ENCODE measurements at regions not wholly inside any gene's neighbourhood (a gene's known extent, or its start where the extent isn't known, plus 50 kb on each side); places are given as distances from the start of the nearest gene placed in this dataset.
"Not testable (repeated sequence)": the region's sequence is repeated elsewhere in the genome, so short reads cannot be mapped to it uniquely, and the experiment has no call there.

DNA sequence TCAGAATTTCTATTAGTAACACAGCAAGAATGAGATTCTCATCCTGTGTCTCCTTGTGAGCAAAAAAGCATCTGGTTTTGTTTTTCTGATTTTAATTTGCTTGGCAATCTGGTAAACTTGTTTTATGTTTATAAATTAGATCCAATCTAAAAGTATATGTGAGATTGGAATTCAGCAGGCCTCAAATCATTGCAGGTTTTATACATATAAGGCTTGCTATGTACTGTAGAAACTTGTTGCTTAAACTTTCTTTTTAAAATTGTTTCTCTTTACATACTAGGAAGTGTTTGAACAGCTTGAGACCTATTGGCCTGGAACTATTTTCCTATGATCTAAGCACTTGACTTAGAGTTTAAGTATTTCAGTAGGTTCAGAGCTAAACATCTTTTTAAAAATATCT, 1037.8 kb downstream of the NR2F1-AS1 start:
- no peak for DNase-seq

GRCh38 chr5:92542017-92542416, 1039.0 kb downstream of the NR2F1-AS1 start:
- not testable (repeated sequence) for DNase-seq

GRCh38 chr5:92527311-92528078, 1053.5 kb downstream of the NR2F1-AS1 start:
- DNase-seq, result no peak

DNA sequence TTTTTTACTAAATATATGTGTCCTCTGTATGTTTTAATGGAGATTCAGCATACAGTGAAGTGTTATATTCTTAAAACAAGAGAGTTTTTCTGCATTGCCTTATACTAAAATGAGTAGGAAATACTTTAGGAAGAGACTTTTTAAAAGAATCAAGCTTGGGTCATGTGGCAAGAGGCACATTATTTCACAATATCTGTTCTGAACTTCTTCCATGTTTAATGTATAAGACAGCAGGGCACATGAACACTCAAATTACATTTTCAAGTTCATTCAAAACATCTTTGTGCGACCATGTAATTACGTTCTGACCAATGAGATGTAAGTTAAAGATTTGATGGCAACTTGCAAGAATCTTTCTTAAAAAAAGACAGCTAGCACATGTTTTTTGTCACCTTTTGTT, 1055.9 kb downstream of the NR2F1-AS1 start:
- no peak for DNase-seq

DNA sequence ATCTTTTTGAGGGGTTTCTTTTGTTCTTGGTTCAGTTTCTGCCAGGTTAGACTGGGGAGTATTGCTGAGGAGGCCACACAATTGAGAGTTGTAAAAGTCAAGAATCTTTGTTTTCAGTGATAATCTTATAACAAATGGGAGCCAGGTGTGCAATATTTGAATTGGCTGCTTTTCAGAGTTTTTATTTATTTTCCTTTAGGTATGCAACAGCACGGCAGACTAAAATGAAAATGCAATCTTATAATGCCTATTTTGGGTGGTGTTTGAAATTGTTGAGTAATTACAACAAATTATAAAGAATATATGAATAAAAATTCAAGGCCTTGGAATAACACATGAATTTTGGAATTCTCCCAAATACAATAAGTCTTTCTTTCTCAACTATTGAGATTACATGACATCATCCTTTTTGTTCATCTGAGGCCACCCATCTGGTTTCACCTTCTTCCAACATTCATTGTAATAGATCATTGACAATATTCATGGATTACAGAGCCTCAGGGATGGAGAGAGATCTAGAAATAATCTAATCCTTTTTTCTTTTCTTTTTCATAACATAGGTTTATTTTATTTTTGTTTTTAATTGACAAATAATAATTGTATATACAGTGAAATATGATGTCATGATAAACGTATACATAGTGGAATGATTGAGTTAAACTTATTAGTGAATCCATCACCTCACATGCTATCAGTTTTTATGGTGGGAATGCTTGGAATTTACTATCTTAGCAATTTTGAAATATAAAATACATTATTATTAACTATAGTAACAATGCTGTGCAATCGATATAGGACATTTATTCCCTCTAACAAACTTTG, 1061.0 kb downstream of the NR2F1-AS1 start:
- DNase-seq, result no peak

DNA sequence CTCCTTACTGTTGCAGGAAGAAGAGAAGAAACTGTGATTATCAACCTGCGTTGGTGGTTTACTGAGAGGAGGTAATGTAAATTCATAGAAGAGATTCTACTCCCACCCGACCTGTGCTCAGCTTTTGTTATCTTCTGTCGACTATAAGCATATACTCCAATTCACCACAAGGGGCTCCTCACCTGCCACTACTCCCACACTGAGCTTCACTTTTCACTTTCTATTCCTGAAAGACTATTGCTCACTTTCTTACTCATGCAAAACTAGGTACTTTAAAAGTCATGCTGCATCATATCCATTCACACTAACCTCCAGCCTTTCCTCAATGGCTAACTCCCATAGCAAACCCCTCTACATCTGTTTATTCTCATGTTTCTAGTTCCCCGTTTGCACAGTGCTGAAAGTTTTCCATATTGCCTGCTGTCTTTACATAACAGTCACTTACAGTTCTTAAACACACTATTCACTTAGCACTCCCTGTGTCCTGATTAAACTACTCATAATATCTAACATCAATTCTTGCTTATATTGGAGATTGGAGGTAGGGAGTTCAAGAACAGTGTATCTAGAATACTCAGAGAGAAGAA, 1062.6 kb downstream of the NR2F1-AS1 start:
- DNase-seq, result no peak

- no peak for DNase-seq
Measured at GRCh38 chr5:92514896-92515295, 1066.1 kb downstream of the NR2F1-AS1 start.

GRCh38 chr5:92513067-92513466, 1068.0 kb downstream of the NR2F1-AS1 start:
- no peak for DNase-seq

DNA sequence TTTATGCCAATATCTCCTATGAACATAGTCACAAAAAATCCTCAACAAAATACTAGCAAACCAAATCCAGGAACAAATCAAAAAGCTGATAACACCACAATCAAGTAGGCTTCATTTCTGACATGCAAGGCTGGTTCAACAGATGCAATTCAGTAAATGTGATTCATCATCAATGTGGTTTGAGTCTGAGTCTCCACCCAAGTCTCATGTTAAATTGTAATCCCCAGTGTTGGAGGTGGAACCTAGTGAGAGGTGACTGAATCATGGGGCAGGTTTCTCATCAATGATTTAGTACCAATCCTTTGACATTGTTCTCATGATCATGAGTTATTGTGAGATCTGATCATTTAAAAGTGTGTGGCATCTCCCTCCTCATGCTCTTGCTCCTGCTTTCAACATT, 1072.7 kb downstream of the NR2F1-AS1 start:
- DNase-seq, result no peak

- no peak for DNase-seq
Measured at GRCh38 chr5:92505925-92506324, 1075.1 kb downstream of the NR2F1-AS1 start.

- no peak for DNase-seq
Measured at GRCh38 chr5:92505145-92505544, 1075.9 kb downstream of the NR2F1-AS1 start.

GRCh38 chr5:92504346-92504745, 1076.7 kb downstream of the NR2F1-AS1 start:
- no peak for DNase-seq

- DNase-seq, result no peak
Measured at GRCh38 chr5:92500752-92501151, 1080.3 kb downstream of the NR2F1-AS1 start.

DNA sequence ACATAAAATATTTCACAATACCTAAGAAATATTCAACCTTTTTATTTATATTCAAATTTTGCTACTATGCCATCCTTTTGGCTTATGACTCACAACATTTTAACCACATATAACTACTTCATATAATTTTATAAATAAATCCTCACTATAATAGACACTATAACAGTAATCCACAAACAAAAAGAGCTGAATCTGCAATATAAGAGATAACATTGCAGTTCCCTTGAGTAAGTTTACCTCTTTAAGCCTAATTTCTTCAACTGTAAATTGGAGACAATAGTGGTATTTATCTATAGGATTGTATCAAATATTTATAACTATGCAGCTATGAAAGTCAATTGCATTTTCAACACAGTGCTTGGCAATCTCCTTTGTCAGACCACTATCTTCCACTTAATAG, 1084.5 kb downstream of the NR2F1-AS1 start:
- no peak for DNase-seq

GRCh38 chr5:92494508-92494907, 1086.5 kb downstream of the NR2F1-AS1 start:
- DNase-seq, result no peak

GRCh38 chr5:92492908-92493307, 1088.1 kb downstream of the NR2F1-AS1 start:
- DNase-seq, result no peak

GRCh38 chr5:92484484-92484883, 1096.5 kb downstream of the NR2F1-AS1 start:
- DNase-seq, result no peak

GRCh38 chr5:92472981-92473566, 1090.0 kb upstream of the ARRDC3 start:
- DNase-seq, result no peak

GRCh38 chr5:92471861-92472260, 1088.7 kb upstream of the ARRDC3 start:
- DNase-seq, result no peak

DNA sequence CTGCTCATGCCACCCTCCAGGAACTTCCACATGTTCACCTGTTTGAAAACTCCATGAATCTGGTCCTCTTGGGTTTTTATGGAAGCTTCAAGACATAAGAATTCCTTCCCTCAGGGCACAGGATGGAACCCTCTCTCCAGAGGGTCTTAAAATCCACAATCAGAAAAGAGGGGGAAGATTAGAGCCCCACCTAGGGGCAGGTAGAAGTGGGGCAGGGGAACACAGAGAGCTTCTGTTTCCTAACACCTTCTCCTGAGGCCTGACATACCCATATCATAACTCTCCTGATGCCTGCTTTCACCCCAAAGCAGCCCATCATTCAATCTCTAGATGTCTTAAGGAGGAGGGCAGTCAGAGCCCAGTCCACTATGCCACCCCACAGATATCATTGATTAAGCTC, 1087.7 kb upstream of the ARRDC3 start:
- DNase-seq, result no peak

- no peak for DNase-seq
Measured at GRCh38 chr5:92468295-92468694, 1085.2 kb upstream of the ARRDC3 start.

DNA sequence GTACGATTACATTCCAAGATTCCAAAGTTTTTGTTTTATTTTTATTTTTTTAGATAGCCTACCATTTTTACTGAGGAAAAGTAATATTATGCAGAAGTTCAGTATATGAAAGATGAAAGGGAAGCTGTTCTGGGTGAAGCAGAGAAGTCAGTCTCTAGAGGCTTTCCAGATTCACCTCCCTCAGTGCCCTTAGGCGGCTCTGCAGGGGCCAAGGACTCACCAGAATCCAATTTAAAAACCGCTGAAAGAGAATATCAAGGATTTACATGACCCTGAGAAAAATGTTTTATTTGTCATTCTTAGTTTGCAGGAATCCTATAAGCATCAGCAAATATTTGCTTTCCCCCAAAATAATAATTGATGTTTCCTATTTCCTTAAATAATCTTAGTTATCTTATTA, 1084.6 kb upstream of the ARRDC3 start:
- no peak for DNase-seq

DNA sequence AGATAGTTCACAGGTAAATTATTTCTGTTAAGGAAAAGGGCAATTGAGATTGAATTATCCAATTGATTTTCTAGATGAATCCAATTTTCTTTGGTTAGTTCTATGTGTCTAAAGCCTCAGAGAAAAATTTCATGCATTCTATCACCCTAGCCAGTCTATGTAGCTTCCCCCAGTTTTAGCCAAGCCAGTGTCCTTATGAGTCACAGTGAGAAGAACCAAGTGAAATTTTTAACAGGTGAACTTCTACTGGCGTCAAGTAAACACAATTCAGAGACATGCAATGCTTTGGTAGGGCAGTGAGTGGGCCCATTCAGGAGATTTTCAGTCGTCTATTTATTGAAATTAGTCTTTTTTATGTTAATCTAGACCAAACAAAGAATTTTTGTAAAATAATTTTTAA, 1077.4 kb upstream of the ARRDC3 start:
- no peak for DNase-seq

GRCh38 chr5:92459654-92460053, 1076.5 kb upstream of the ARRDC3 start:
- no peak for DNase-seq
